ENCODE measurements at regions not wholly inside any gene's neighbourhood (a gene's known extent, or its start where the extent isn't known, plus 50 kb on each side); places are given as distances from the start of the nearest gene placed in this dataset.

- TF ChIP-seq POLR2A (IDR thresholded peaks at IDR 0.05) = no peak
- no peak for TF ChIP-seq CTCF (IDR thresholded peaks at IDR 0.05)
These were observed 201.0 kb downstream of the NRIP1 start for GRCh38 chr21:14863745-14864210.
